Transverse colon (tissue), 4 donors: ENCODE measurements at regions not wholly inside any gene's neighbourhood (a gene's known extent, or its start where the extent isn't known, plus 50 kb on each side); places are given as distances from the start of the nearest gene placed in this dataset.

Source experiments
- DNase-seq: peaks from one replicate; pipeline ENCODE4 v3.0.0-alpha.2; 2019
- H3K27ac ChIP-seq, 4 donors: fragments of 200-600 bp; sonication (generic); 2 replicates each; pipeline ENCODE4 v1.5.1; 2016 to 2018; ENCODE audit warnings: inconsistent platforms in 4 of 4
- H3K27me3 ChIP-seq: fragments of 200-600 bp; sonication (generic); 2 replicates; pipeline ENCODE4 v1.5.1; 2017; ENCODE audit warnings: inconsistent platforms
- H3K36me3 ChIP-seq, 4 donors: fragments of 200-600 bp; sonication (generic); 2 replicates each; pipeline ENCODE4 v1.5.1; 2017 to 2019; ENCODE audit warnings: inconsistent platforms in 4 of 4
- H3K4me1 ChIP-seq, 4 donors: fragments of 200-600 bp; sonication (generic); 2 replicates each; pipeline ENCODE4 v1.5.1; 2017 to 2020; ENCODE audit warnings: inconsistent platforms in 4 of 4
- H3K4me3 ChIP-seq, 4 donors: fragments of 200-600 bp; sonication (generic); 1 replicate in 1 of 4; 2 replicates in 3 of 4; pipeline versions ENCODE4 v1.5.1 to v1.6.1; 2017 to 2019; ENCODE audit warnings: inconsistent platforms in 4 of 4
- H3K9me3 ChIP-seq, 2 donors: fragments of 200-600 bp; sonication (generic); 2 replicates each; pipeline ENCODE4 v1.5.1; 2017 to 2019; ENCODE audit warnings: inconsistent platforms in 2 of 2
- EP300 ChIP-seq: sonication (generic); formaldehyde crosslinking; IDR thresholded peaks from one replicate; pipeline ENCODE4 v1.6.1; 2017; ENCODE audit warnings: antibody characterized with exemption, low read depth
- POLR2A ChIP-seq: fragments of 450-650 bp; IDR thresholded peaks from one replicate; pipeline ENCODE4 v1.6.1; 2016; ENCODE audit warnings: antibody characterized with exemption, mild to moderate bottlenecking, moderate library complexity
- POLR2AphosphoS5 ChIP-seq, 3 donors: sonication (generic); formaldehyde crosslinking; IDR thresholded peaks; one replicate each; pipeline ENCODE4 v1.6.1; 2016; ENCODE audit warnings: antibody characterized with exemption in 3 of 3
- WGBS, 2 donors: methylation state at CpG; one replicate each; pipeline ENCODE4 v1.1.5; 2018; ENCODE audit warnings: low coverage in 1 of 2; 5-methylcytosine and 5-hydroxymethylcytosine counted together
- in situ Hi-C, 4 donors: fragments of 200-750 bp; cut with MboI; loops; one replicate each; pipeline versions ENCODE4 v1.15.0 to v1.15.1; 2017; ENCODE audit warnings: low sequenced_read_pairs in 3 of 4, low pct_ligation_motif_present in 1 of 4, low pct_unique_long_range_greater_than_20kb in 1 of 4
- intact Hi-C: fragments of 100-400 bp; cut with DNase I; formaldehyde crosslinking; loops from one replicate; pipeline ENCODE4 v1.15.1; 2023; ENCODE audit warnings: low total_unique reads
- TF ChIP-seq, protein P1 (sequence below), 5 experiments: fragments of 200-600 bp in 3 of 5; fragments of 450-650 bp in 2 of 5; sonication (generic) in 3 of 5; IDR thresholded peaks; 1 replicate in 2 of 5; 2 replicates in 3 of 5; pipeline ENCODE4 v1.5.1; 2016 to 2017; ENCODE audit warnings: antibody characterized with exemption in 5 of 5, inconsistent platforms in 3 of 5, mild to moderate bottlenecking in 2 of 5, moderate library complexity in 1 of 5

DNA sequence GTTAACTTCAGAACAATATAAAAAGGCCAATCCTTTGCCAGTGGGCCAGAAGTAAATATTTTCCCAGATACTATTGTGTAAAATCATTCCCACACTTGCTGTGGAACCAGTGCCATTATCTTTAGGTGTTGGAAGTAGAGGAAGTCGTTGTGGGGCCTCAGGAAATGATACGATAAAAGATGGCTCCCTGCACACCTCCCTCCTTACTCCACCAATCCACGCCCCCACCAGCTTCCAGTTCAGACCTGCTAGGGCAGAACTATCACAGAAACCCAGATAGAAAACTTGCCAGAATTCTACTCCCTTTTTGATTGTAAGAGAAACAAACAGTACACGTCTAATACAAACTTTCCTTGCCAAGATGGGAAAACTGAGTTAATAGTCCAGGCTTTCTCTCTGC lies 173.0 kb upstream of the FMN2 start:
- Histone ChIP-seq H3K27ac (no peak overlapping the region), H3K36me3 (no peaks in the 10 kb centered on the region), H3K9me3 (no peaks in the 10 kb centered on the region), H3K4me1 (peaks cover 0 to 3% (median 0%) of the 10 kb centered on the region in 4 donors), H3K27me3 (no peaks in the 10 kb centered on the region), H3K4me3 (no peak overlapping the region)
- TF ChIP-seq EP300 (no peak), POLR2AphosphoS5 (IDR thresholded peaks at IDR 0.05) (no peak), POLR2A (no peak)
- TF ChIP-seq, protein P1, sequence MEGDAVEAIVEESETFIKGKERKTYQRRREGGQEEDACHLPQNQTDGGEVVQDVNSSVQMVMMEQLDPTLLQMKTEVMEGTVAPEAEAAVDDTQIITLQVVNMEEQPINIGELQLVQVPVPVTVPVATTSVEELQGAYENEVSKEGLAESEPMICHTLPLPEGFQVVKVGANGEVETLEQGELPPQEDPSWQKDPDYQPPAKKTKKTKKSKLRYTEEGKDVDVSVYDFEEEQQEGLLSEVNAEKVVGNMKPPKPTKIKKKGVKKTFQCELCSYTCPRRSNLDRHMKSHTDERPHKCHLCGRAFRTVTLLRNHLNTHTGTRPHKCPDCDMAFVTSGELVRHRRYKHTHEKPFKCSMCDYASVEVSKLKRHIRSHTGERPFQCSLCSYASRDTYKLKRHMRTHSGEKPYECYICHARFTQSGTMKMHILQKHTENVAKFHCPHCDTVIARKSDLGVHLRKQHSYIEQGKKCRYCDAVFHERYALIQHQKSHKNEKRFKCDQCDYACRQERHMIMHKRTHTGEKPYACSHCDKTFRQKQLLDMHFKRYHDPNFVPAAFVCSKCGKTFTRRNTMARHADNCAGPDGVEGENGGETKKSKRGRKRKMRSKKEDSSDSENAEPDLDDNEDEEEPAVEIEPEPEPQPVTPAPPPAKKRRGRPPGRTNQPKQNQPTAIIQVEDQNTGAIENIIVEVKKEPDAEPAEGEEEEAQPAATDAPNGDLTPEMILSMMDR (IDR thresholded peaks at IDR 0.05) = no peak
- intact Hi-C loops (no loop called here), in situ Hi-C loops (loop anchor here in 1 of 4 donors (25.0 kb wide), 1 partner anchor 531 kb away; the partner anchor contains the start of gene CHRM3)
- WGBS, 2 donors = 52% methylated on average over 4 of the region's 4 CpGs; no CpG with 5 or more reads in 1 of the 2 donors
- no peak for DNase-seq

DNA sequence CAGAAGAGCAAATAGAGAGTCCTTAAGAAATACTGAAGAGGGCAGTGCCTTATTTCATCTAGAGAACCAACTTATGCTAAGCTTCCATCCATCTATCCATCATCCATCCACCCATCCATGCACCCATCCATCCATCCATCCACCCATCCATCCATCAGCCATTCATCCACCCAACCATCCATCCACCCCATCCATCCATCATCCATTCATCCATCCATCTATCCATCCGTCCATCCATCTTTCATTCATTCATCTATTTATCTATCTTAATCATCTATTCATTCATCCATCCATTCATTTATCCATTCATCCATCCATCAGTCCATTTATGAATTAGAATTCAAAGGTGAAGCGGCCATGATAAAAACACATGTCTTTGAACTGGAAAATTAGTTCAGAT lies 171.5 kb upstream of the FMN2 start:
- 72 to 91% methylated on average over 2 of the region's 2 CpGs for WGBS, 2 donors
- H3K4me1 ChIP-seq = no peaks in the 10 kb centered on the region
- H3K27ac ChIP-seq = no peak overlapping the region
- no peak for TF ChIP-seq POLR2AphosphoS5 (IDR thresholded peaks at IDR 0.05)
- TF ChIP-seq POLR2A = no peak
- no peak for TF ChIP-seq EP300
- TF ChIP-seq, protein P1 (IDR thresholded peaks at IDR 0.05) = no peak
- intact Hi-C loops (no loop called here), in situ Hi-C loops (loop anchor here in 1 of 4 donors (25.0 kb wide), 1 partner anchor 533 kb away; the partner anchor contains the start of gene CHRM3)
- H3K4me3 ChIP-seq = no peak overlapping the region
- H3K9me3 ChIP-seq = no peaks in the 10 kb centered on the region
- no peak for DNase-seq
- H3K27me3 ChIP-seq = no peaks in the 10 kb centered on the region
- no peaks in the 10 kb centered on the region for H3K36me3 ChIP-seq

DNA sequence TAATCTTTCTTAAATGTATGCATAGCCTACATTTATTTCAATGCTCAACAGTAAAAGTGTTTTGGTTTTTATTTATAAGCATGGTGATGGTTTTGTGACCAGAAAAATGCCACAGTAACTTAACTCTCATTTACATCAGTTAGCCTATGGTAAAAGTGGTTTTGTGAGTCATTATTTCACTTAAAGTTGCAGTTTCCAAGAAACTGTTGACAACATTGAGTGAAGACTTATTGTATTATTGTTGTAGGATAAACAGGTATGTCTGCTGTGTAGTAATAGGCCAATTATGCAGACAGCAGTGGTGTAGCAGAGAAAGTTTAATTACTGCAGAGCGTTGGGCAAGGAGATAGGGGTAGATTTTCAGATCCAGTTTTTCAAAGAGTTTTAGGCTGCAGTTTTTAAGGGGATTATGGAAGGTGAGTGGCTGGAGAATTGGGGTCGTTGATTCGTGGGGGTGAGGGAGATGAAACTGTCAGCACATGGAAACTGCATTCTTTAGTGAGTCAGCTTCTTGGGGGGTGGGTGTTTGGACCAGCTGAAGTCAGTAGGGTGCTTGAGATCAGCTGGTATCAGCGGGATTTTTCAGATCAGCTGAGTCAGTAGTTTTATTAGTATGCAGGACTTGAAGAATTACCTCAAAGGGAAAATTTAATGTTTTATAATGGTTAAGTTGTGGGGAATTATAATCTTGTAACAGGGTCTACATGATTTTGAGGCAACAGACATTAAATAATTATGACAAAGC lies 168.7 kb upstream of the FMN2 start:
- TF ChIP-seq EP300 = no peak
- TF ChIP-seq, protein P1 (IDR thresholded peaks at IDR 0.05) = no peak
- no peak for TF ChIP-seq POLR2A
- no peak for TF ChIP-seq POLR2AphosphoS5 (IDR thresholded peaks at IDR 0.05)
- Histone ChIP-seq H3K36me3 (no peaks in the 10 kb centered on the region), H3K4me3 (no peak overlapping the region), H3K9me3 (no peaks in the 10 kb centered on the region), H3K4me1 (no peaks in the 10 kb centered on the region), H3K27ac (no peak overlapping the region), H3K27me3 (no peaks in the 10 kb centered on the region)
- in situ Hi-C loops = loop anchor here in 1 of 4 donors (25.0 kb wide), 1 partner anchor 536 kb away; the partner anchor contains the start of gene CHRM3
- intact Hi-C loops = no loop called here
- 68 to 77% methylated on average over 4 of the region's 4 CpGs for WGBS, 2 donors
- DNase-seq = no peak

DNA sequence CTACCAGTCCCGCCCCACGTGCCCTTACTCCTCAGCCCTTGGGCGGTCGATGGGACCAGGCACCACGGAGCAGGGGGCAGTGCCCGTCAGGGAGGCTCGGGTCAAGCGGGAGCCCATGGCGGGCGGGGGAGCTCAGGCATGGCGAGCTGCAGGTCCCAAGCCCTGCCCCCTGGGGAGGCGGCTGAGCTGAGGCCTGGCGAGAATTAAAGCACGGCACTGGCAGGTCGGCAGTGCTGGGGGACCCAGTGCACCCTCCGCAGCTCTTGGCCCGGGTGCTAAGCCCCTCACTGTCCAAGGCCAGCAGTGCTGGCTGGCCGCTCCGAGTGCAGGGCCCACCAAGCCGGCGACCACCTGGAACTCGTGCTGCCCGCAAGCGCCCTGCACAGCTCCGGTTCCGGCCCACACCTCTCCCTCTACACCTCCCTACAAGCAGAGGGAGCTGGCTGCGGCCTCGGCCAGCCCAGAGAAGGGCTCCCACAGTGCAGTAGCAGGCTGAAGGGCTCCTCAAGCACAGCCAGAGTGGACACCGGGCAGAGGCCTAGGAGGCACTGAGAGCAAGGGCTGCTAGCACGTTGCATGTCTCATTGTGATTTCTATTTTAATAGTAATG lies 166.8 kb upstream of the FMN2 start:
- no peak for TF ChIP-seq POLR2A
- Histone ChIP-seq H3K27ac (no peak overlapping the region), H3K27me3 (no peaks in the 10 kb centered on the region), H3K36me3 (no peaks in the 10 kb centered on the region), H3K4me1 (no peaks in the 10 kb centered on the region), H3K4me3 (no peak overlapping the region), H3K9me3 (no peaks in the 10 kb centered on the region)
- in situ Hi-C loops (loop anchor here in 1 of 4 donors (25.0 kb wide), 1 partner anchor 538 kb away; the partner anchor contains the start of gene CHRM3), intact Hi-C loops (no loop called here)
- 96% methylated on average over 29 of the region's 30 CpGs; no CpG with 5 or more reads in 1 of the 2 donors for WGBS, 2 donors
- no peak for DNase-seq
